ENCODE measurements at regions not wholly inside any gene's neighbourhood (a gene's known extent, or its start where the extent isn't known, plus 50 kb on each side); places are given as distances from the start of the nearest gene placed in this dataset.

DNA sequence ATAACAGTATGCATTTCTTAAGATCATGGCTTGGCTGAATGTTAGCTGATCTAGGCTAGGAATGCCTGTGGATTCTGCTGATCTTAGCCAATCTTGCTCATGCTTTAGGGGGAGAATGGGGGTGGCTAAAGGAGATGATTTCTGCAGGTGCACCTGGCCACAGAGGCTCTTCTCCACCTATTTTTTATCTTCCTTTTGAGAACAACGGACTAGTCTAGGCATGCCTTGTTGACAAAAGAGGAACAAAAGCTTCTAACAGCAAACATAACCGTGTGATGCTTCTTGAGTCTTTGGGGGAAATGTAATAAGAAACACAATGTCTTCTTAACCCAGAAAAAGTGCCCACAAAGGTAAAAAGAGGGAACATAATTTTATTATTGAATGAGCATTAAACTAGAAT is 743.5 kb downstream of the ARAP2 start:
- no peak for DNase-seq

DNA sequence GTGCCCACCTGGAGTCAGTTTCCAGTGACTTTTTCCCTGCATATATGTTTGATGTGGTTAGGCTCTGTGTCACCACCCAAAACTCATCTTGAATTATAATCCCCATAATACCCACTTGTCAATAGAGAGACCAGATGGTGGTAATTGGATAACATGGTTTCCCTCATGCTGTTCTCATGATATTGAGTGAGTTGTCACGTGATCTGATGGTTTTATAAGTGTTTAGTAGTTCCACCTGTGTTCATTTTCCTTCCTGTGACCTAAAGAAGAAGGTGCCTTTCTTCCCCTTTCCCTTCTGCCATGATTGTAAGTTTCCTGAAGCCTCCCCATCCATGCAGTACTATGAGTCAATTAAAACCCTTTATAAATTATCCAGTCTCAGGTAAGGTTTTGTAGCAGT is 740.9 kb downstream of the ARAP2 start:
- DNase-seq, result no peak

DNA sequence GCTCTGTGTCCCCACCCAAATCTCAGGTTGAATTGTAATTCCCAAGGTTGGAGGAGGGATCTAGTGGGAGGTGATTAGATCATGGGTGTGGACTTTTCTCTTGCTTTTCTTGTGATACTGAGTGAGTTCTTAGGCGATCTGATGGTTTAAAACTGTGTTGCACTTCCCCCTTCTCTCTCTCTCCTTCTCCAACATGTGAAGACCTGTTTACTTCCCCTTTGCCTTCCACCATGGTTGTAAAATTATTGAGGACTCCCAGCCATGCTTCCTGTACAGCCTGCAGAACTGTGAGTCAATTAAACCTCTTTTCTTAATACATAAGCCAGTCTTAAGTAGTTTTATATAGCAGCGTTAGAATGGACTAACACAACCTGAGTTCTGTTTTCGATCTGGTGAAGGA is 738.2 kb downstream of the ARAP2 start:
- DNase-seq, result no peak

DNA sequence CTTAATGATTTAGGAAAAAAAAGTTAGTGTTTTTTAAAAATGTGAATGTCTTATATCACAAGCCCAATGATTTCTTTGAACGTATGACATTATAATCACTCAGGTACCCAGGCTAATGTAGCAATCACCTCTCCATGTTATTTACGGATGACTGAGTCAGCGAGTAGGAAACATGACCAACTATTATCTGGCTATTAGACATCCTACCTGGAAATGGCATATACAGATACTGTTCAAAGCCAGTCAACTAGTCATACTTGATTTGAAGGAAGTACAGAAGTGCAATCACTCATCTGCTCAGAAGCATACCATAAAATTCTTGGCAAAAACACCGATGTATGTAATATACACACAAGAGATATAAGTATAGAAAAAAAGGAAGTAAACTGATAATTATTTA is 732.5 kb downstream of the ARAP2 start:
- DNase-seq, result no peak

DNA sequence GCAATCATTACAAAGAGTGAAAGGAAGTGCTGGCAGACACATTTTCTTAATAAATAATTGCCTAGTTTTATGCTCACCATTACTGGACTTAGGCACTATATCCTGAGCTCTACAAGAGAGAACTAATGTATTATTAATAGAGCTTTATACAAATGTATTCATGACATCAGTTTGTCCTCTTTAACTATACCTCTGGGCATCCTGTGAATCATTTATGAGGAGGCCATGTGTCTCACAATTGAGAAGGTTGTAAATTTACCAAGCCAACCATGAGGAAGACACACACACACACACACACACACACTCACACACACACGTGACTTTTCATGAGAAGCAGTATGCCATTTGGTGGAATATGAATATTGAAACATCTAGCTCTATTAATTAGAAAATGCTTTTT is 728.2 kb downstream of the ARAP2 start:
- no peak for DNase-seq

DNA sequence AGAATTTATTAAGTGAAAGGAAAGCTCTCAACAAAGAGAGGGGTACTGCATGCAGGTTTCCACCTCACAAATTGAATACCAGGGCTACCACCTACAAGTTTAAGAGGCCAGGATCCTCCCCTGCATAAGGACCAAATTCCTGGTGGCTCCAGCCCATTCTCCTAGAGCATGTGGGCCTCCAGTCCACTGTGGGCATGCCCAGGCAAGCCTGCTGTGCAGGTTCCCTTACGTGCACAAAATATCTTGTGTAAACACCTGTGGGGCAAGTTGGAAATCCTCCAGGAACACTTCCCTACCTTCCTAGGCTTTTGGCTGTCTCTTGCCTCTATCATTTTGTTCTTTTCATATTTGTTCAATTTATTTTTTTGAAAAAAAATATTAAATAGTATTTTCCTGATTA is 724.3 kb downstream of the ARAP2 start:
- DNase-seq, result no peak

DNA sequence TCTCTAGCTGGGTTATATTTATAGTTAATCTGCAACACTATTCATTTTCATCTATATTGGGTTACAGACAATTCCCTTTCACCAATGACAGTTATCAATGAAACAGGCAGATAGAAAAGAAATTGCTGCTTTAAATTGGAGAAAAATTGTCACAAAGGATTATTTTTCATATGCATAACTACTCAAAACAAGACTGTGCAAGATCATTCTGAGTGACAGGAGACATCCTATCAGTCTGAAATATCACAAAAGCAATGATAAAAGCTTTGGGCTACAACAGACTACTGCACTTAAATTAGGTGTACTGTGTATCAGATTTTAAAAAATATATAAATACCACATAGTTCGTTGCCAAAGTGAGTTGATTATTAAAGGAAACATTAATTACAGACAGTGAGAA is 722.6 kb downstream of the ARAP2 start:
- no peak for DNase-seq

DNA sequence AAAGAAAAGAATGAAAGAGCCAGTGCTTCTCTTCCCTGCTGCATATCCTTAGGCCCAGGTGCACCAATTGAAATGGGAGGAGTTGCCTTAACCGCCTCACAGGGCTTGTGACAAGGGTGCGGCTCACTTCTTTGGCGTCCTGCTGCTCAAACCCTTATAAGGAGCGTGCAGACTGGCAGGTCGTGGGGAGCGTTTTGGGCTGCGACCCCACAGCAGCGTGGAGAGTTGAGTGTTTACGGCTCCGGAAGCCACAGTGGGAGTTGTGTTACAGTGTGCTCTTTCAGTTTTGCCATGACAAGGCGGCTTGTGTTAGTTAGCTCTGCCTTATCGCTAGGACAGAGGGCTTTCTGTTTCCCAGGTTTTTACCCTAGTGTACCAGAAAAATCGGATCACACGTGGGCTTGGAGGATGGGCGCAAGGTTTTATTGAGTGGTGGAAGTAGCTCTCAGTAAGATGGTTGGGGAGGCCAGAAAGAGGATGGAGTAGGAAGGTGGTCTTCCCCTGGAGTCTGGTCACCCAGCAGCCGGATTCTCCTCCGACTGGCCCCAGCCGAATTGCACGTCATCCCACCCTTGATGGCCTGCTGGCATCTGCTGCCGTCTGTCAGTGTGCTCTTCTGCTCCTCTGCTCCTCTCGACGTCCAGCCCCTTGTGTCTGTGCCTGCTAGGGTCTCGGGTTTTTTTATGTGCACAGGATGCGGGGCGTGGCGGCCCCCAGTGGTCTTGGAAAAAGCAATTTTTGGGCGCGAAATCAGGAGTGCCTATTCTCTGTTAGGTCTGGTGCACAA is 718.9 kb downstream of the ARAP2 start:
- peak; percentile 46 for DNase-seq

DNA sequence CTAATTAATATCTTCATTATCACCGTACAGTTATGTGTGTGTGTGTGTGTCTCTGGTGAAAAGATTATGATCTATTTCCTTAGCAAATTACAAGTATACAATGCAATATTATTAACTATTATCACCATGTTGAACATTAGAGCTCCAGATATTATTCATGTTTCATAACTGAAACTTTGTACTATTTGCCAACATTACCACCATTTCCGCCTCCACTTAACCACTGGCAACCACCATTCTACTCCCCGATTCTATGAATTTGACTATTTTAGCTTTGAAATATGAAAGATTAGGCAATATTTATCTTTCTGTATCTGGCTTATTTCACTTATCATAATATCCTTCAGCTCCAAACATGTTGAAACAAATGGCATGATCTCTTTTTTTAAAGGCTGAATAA is 717.9 kb downstream of the ARAP2 start:
- no peak for DNase-seq

DNA sequence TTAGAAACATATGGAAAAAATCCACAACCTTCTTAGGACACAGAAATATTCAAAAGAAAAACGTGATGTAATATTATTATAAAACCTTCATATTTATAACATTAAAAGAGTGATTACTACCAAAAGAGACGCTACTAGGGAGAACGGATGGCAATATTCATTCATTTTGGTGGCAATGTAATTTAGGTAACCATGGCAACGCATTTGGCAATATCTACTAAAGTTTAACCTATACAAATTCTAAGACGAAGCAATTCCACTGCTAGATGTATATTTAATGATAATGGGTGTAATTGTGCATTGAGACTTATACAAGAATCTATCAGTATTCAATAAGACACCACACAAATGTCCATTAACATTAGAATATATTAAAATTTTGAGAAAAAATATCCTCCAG is 709.4 kb downstream of the ARAP2 start:
- DNase-seq, result no peak

DNA sequence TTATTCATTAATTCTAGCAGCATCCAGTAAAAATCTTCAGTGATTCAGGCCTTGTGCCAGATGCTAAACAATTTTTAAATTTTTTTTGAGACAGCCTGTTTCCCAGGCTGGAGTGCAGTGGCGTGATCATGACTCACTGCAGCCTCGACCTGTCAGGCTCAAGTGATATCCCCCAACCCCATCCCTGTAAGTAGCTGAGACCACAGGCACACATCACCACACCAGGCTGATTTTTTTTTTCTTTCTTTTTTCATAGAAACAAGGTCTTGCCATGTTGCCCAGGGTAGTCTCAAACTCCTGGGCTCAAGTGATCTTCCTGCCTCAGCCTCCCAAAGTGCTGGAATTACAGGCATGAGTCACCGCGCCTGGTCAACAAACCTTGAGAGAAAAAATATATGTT is 705.5 kb downstream of the ARAP2 start:
- DNase-seq, result no peak

DNA sequence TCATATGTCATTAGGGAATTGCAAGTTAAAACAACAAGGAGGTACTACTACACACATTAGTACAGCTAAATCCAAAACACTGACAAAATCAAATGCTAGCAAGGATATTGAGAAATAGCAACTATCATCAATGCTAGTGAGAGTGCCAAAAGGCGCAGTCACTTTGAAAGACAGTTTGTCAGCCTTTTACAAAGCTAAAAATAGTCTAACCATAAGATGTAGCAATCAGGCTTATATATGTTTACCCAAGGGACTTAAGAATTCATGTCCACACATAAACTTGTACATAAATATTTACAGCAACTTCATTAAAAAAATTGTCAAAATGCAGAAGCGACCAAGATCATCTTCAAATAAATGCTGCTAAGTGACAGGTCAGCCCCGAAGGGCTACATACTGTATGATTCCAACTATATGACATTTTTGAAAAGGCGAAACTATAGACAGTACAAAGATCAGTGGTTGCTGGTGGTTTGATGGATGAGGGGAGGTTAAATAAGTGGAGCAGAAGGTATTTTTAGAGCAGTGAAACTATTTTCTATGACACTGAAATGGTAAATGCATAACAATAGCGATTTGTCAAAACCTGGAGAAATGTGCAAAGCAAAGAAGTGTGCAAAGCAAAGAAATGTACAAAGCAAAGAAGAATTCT is 704.8 kb downstream of the ARAP2 start:
- DNase-seq, result no peak

DNA sequence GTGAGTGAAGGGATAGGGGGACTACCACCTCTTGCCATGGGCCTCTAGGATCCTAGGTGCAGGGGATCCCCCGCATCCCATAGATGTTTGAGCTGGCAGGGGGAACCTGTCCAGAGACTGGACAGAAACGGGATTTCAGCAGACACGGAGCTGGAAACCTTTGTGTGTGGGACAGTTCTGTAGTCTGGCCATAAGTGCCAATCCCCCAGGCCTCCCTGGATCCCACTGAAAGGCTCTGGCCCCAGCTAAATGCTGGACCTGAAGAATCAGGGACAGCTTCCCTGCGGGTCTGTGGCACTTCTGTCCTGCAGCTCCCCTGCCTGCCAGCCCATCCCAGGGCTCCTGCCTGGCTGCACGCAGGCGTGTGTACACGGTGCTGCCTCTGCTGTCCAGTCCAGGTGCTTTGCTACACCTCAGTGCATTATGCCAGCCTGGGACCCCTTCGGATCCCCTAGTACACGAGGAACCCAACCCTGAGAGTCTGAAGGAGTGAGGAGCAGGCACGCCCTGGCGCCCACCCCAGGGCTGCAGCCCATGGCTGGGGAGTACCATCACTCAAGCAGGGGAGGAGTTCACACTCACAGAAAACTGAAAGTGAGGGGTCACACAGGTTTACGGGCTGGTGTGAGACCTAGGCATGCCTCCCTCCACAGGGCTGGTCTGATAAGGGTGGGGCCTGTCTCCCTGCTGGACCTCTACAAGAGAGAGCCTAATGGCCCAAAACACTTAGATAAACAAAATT is 703.0 kb downstream of the ARAP2 start:
- DNase-seq, result no peak

DNA sequence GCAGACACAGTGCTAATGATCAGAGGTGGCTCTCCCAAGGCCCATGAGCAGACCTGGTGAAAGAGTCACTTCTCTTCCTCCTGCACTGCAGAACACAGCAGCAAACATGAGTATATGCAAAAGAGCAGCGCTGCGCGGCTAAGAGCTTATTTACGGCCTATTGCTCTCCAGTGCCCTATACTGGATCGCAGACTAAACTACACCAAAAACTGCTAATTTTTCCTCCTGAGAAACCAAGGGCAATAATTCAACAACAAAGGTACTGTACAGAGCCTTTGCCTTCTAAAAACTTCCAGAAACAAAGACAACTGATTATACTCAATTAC is 702.5 kb downstream of the ARAP2 start:
- no peak for DNase-seq

DNA sequence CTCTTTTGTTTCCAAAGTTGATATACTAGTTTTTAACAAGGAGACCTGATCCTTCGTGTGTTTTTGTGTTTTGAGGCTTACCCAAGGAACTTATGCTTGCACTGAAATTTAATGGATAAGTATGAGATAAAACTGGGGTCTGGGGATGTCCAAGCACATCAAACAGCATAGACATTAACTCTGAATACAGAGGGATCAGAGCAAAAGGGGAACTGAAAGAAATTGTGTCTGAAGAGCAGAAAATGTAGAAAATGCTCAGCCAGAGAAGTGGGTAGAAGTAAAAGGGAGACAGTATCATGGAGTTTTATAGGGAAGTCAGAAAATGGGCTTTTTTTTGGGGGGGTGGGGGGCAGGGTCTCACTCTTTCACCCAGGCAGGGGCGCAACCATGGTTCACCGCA is 695.4 kb downstream of the ARAP2 start:
- DNase-seq, result no peak

DNA sequence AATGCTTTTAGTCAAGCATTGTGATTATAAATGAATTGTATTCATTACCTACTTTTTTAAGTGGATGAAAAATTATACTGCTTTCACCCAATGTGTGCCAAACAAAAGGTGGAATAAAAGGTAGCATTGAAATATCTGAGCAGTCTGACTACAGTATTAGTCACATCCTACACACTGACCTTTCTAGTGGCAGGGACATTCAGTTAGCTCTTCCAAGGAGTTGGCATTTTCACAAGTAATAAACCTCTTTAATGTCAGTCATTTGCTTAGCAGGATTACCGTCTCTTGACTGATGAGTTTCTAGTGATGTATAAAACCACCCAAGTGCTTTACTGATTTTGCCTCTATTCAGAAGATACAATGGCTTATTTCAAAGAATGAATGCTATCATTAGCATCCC is 687.9 kb downstream of the ARAP2 start:
- DNase-seq, result no peak

DNA sequence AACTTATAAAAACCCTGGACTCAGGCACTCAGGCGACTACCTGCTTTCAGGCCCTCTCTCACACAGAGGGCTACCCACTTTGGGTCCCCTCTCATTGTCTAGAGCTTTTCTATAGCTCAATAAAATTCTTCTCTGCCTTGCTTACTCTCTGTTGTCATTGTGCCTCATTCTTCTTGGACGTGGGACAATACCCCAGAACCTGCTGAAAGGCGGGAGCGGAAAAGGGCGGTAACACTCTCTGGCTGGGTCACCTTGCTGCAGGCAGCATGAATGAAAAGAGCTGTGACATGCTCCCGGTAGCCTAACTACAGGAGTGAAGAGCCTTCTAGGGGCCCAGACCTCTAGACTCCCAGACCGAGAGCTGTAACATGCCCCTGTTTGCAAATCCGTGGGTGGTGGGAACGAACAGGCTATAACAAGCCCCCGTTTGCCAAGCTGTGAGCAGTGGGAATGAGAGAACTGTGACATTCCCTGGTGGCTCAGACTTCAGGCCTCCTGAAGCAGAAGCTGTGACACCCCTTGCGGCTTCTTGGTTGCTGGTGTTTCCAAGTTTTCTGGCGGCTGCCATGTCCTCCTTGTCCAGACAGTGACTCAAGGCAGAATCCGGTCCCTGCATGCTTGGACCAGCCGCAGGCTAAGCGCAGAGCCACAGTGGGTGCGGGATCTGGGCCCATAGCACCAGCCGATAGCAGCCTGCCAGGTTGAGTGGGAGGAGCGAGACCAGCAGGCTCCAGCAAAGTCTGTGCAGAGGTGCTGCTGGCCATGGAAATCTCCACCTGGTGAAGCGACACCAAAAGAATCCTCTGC is 684.6 kb downstream of the ARAP2 start:
- no peak for DNase-seq

DNA sequence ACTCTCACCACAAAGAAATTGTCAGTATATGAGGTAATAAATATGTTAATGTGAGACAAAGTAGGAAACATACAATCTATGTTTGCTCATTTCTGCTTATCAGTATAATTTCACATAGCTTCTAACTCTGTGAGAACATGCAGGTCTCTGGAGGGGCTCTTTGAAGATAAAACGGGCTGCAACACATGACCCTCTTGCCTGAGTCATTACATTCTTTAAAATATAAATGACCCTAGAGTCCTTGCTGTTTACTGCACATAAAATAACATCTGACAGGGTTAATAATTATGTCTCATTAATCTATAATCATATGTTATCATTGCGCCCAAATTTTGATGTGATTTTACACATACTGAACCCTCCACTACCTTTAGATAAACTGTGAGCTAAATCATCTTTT is 681.5 kb downstream of the ARAP2 start:
- no peak for DNase-seq

DNA sequence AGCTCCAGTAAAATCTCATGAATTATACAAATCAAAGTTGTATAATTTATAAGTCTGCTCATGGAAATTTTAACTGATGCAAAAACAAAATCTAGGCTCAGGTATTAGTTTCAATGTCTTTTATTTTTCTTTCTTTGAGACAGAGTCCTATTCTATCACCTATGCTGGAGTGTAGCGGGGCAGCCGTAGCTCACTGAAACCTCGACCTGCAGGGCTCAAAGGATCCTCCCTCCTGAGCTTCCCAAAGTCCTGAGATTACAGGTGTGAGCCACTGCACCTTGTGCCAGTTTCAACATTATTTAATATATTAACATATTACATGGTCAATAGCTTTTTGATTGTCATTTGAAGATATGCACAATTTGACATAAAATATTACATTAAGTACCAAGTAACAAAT is 678.7 kb downstream of the ARAP2 start:
- no peak for DNase-seq

DNA sequence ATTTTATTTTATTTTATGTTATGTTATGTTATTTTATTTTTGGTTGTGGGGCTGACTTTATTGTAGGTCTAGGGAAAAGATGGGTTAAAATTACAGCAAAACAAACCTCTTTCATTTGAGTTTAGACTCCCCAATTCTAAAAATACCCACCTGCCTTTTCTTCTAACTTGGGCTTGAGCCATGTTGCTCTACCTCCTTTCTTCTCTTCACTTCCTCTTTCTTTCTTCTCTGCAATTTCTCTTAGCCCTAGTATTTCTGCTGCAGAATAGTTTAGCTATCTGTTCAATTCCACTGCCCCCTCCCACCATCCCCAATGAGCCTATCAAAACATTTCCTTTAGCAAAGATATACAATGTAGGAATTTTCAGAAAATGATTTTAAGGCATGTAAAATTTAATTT is 653.3 kb downstream of the ARAP2 start:
- DNase-seq, result no peak

DNA sequence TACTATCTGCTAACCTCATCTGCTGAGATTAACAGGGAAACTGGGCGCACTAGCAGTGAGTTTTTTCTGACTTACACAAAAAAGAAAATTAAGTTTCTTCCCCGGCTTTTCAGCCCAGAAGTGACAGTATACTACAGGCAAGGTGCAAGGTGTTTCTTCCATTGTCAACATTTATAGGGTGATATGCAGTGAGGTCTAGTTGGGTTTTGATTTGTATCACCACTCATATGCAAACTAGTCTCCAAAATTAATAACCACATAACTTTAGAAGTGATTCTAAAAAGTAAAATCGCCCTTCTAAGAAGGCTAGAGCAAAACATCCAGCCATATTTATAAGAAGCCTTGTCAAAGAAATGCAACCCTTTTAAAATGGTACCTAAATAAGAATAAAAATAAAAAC is 640.1 kb downstream of the ARAP2 start:
- DNase-seq, result no peak

DNA sequence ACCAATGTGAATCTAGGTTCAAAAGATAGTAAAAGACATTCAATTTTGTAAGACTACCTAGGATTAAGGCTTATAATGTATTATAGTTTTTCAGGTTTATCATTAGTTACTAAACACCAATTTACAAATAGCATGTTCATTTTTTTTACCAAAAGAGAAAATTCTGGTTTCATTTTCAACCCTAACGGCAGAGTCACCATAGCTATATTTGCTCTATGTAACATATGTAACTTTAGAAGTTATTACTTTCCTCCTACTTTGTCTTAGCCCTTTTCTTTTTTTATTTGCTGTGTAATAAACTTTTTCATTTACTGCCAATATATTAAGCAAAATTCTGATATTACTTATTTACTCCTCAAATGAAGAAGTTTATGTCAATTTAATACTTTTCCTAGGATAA is 639.6 kb downstream of the ARAP2 start:
- DNase-seq, result no peak

DNA sequence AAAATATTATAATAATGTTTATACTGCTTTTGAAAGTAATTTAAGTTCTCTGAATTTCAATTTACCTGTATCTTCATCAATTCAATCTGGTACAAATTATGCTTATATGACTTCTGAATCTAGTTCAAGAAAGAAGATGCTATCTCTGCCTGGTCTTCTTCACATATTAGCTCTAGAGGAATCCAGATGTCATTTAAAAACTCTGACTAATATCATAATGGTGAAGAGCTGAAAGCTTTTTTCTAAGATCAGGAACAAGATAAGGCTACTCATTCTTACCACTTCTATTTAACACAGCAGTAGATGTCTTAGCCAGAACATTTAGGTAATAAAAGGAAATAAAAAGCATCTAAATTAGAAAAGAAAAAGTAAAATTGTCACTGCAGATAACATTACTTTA is 636.1 kb downstream of the ARAP2 start:
- no peak for DNase-seq

DNA sequence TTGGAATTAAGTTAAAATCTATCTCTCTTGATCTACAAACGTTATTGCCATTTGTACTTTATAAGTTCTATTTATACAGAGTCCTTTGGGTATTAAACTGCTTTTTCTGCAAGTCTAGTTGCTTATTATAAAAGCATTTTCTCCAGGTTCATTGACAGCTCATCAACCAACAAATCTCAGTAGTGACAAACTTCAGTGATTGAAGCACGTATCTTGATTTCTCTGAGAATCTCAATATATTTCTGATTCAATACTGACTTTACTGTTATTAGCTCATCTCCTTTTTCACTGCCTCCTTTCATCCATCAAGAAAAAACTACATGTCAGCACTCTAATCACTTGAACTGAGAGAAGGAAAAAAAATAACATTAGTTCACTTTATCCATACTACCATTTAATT is 630.2 kb downstream of the ARAP2 start:
- no peak for DNase-seq
